ENCODE measurements at regions not wholly inside any gene's neighbourhood (a gene's known extent, or its start where the extent isn't known, plus 50 kb on each side); places are given as distances from the start of the nearest gene placed in this dataset.

GRCh38 chr1:70616946-70617345, 205.9 kb downstream of the CTH start (continued):
- TF ChIP-seq, protein P1, sequence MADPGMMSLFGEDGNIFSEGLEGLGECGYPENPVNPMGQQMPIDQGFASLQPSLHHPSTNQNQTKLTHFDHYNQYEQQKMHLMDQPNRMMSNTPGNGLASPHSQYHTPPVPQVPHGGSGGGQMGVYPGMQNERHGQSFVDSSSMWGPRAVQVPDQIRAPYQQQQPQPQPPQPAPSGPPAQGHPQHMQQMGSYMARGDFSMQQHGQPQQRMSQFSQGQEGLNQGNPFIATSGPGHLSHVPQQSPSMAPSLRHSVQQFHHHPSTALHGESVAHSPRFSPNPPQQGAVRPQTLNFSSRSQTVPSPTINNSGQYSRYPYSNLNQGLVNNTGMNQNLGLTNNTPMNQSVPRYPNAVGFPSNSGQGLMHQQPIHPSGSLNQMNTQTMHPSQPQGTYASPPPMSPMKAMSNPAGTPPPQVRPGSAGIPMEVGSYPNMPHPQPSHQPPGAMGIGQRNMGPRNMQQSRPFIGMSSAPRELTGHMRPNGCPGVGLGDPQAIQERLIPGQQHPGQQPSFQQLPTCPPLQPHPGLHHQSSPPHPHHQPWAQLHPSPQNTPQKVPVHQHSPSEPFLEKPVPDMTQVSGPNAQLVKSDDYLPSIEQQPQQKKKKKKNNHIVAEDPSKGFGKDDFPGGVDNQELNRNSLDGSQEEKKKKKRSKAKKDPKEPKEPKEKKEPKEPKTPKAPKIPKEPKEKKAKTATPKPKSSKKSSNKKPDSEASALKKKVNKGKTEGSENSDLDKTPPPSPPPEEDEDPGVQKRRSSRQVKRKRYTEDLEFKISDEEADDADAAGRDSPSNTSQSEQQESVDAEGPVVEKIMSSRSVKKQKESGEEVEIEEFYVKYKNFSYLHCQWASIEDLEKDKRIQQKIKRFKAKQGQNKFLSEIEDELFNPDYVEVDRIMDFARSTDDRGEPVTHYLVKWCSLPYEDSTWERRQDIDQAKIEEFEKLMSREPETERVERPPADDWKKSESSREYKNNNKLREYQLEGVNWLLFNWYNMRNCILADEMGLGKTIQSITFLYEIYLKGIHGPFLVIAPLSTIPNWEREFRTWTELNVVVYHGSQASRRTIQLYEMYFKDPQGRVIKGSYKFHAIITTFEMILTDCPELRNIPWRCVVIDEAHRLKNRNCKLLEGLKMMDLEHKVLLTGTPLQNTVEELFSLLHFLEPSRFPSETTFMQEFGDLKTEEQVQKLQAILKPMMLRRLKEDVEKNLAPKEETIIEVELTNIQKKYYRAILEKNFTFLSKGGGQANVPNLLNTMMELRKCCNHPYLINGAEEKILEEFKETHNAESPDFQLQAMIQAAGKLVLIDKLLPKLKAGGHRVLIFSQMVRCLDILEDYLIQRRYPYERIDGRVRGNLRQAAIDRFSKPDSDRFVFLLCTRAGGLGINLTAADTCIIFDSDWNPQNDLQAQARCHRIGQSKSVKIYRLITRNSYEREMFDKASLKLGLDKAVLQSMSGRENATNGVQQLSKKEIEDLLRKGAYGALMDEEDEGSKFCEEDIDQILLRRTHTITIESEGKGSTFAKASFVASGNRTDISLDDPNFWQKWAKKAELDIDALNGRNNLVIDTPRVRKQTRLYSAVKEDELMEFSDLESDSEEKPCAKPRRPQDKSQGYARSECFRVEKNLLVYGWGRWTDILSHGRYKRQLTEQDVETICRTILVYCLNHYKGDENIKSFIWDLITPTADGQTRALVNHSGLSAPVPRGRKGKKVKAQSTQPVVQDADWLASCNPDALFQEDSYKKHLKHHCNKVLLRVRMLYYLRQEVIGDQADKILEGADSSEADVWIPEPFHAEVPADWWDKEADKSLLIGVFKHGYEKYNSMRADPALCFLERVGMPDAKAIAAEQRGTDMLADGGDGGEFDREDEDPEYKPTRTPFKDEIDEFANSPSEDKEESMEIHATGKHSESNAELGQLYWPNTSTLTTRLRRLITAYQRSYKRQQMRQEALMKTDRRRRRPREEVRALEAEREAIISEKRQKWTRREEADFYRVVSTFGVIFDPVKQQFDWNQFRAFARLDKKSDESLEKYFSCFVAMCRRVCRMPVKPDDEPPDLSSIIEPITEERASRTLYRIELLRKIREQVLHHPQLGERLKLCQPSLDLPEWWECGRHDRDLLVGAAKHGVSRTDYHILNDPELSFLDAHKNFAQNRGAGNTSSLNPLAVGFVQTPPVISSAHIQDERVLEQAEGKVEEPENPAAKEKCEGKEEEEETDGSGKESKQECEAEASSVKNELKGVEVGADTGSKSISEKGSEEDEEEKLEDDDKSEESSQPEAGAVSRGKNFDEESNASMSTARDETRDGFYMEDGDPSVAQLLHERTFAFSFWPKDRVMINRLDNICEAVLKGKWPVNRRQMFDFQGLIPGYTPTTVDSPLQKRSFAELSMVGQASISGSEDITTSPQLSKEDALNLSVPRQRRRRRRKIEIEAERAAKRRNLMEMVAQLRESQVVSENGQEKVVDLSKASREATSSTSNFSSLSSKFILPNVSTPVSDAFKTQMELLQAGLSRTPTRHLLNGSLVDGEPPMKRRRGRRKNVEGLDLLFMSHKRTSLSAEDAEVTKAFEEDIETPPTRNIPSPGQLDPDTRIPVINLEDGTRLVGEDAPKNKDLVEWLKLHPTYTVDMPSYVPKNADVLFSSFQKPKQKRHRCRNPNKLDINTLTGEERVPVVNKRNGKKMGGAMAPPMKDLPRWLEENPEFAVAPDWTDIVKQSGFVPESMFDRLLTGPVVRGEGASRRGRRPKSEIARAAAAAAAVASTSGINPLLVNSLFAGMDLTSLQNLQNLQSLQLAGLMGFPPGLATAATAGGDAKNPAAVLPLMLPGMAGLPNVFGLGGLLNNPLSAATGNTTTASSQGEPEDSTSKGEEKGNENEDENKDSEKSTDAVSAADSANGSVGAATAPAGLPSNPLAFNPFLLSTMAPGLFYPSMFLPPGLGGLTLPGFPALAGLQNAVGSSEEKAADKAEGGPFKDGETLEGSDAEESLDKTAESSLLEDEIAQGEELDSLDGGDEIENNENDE (IDR thresholded peaks at IDR 0.05; ENCODE audit: insufficient replicate concordance, low read length), result no peak
- TF ChIP-seq SP1 (IDR thresholded peaks at IDR 0.05; ENCODE audit: low read depth, low read length) (no peak), HDAC6 (IDR thresholded peaks at IDR 0.05; ENCODE audit: low read depth, low read length) (no peak), CREB1 (IDR thresholded peaks at IDR 0.05) (no peak)
